ENCODE measurements at regions not wholly inside any gene's neighbourhood (a gene's known extent, or its start where the extent isn't known, plus 50 kb on each side); places are given as distances from the start of the nearest gene placed in this dataset.

GRCh38 chr6:1502041-1502440 is 107.7 kb upstream of the FOXC1 start:
- no peak overlapping the region for H3K27ac ChIP-seq
- H3K36me3 ChIP-seq: no peaks in the 10 kb centered on the region
- no peaks in the 10 kb centered on the region for H3K4me1 ChIP-seq
- intact Hi-C loops (cut with DNase I): no loop called here
- no peak for TF ChIP-seq CTCF (IDR thresholded peaks at IDR 0.05)
- no peak for ATAC-seq
- no peak overlapping the region for H3K4me3 ChIP-seq
- DNase-seq: no peak
- H3K27me3 ChIP-seq: peaks cover 0 to 5% of the 10 kb centered on the region in 2 donors
- H3K9me3 ChIP-seq: no peaks in the 10 kb centered on the region

- Histone ChIP-seq H3K4me1 (no peaks in the 10 kb centered on the region), H3K4me3 (no peak overlapping the region), H3K27me3 (peaks cover 0 to 5% of the 10 kb centered on the region in 2 donors), H3K36me3 (no peaks in the 10 kb centered on the region), H3K9me3 (no peaks in the 10 kb centered on the region), H3K27ac (no peak overlapping the region)
- no peak for TF ChIP-seq CTCF (IDR thresholded peaks at IDR 0.05)
- intact Hi-C loops (cut with DNase I): no loop called here
- DNase-seq (no peak), ATAC-seq (no peak)
Observed at GRCh38 chr6:1503811-1504210, 105.9 kb upstream of the FOXC1 start.

- Histone ChIP-seq H3K27ac (no peak overlapping the region), H3K4me3 (no peak overlapping the region), H3K36me3 (no peaks in the 10 kb centered on the region), H3K4me1 (no peaks in the 10 kb centered on the region), H3K9me3 (no peaks in the 10 kb centered on the region), H3K27me3 (peaks cover 0 to 5% of the 10 kb centered on the region in 2 donors)
- no peak for ATAC-seq
- TF ChIP-seq CTCF (IDR thresholded peaks at IDR 0.05): no peak
- DNase-seq: no peak
- intact Hi-C loops (cut with DNase I): no loop called here
Observed at GRCh38 chr6:1504465-1504864, 105.2 kb upstream of the FOXC1 start.

- Histone ChIP-seq H3K27ac (no peak overlapping the region), H3K4me1 (no peaks in the 10 kb centered on the region), H3K9me3 (no peaks in the 10 kb centered on the region), H3K27me3 (peaks cover 0 to 5% of the 10 kb centered on the region in 2 donors), H3K4me3 (no peak overlapping the region), H3K36me3 (no peaks in the 10 kb centered on the region)
- ATAC-seq (no peak), DNase-seq (no peak)
- TF ChIP-seq CTCF (IDR thresholded peaks at IDR 0.05): no peak
- intact Hi-C loops (cut with DNase I): no loop called here
Observed at GRCh38 chr6:1507251-1507650, 102.5 kb upstream of the FOXC1 start.

- Histone ChIP-seq H3K27ac (no peak overlapping the region), H3K9me3 (no peaks in the 10 kb centered on the region), H3K36me3 (no peaks in the 10 kb centered on the region), H3K4me3 (no peak overlapping the region), H3K27me3 (peaks cover 0 to 5% of the 10 kb centered on the region in 2 donors), H3K4me1 (no peaks in the 10 kb centered on the region)
- DNase-seq (no peak), ATAC-seq (no peak)
- intact Hi-C loops (cut with DNase I): no loop called here
- TF ChIP-seq CTCF (IDR thresholded peaks at IDR 0.05): no peak
Observed at GRCh38 chr6:1509241-1509640, 100.5 kb upstream of the FOXC1 start.

All from left lung (tissue), 4 donors.